HG03354 (cell line): ENCODE measurements at regions not wholly inside any gene's neighbourhood (a gene's known extent, or its start where the extent isn't known, plus 50 kb on each side); places are given as distances from the start of the nearest gene placed in this dataset.
"Not testable (repeated sequence)": the region's sequence is repeated elsewhere in the genome, so short reads cannot be mapped to it uniquely, and the experiment has no call there.

Experiments used
- ATAC-seq: cut with Tn5 transposase; IDR thresholded peaks from one replicate; pipeline ENCODE4 v1.9.1; 2021; ENCODE audit warnings: mild to moderate bottlenecking; ENCODE audit not compliant: unreplicated experiment, poor library complexity, severe bottlenecking

- no peak for ATAC-seq
These were observed 143.4 kb upstream of the ZNF608 start for GRCh38 chr5:124889850-124890249.

GRCh38 chr5:124890442-124890841 is 144.0 kb upstream of the ZNF608 start:
- not testable (repeated sequence) for ATAC-seq

GRCh38 chr5:124891179-124891578 is 144.7 kb upstream of the ZNF608 start:
- no peak for ATAC-seq

- ATAC-seq: no peak
These were observed 145.9 kb upstream of the ZNF608 start for GRCh38 chr5:124892185-124892848.

GRCh38 chr5:124894541-124894940 is 148.1 kb upstream of the ZNF608 start:
- ATAC-seq: no peak

GRCh38 chr5:124895236-124895635 is 148.8 kb upstream of the ZNF608 start:
- no peak for ATAC-seq

GRCh38 chr5:124901081-124901480 is 154.6 kb upstream of the ZNF608 start:
- ATAC-seq: no peak

GRCh38 chr5:124902097-124902821 is 155.8 kb upstream of the ZNF608 start:
- peak; percentile 99 for ATAC-seq

- ATAC-seq: no peak
These were observed 159.1 kb upstream of the ZNF608 start for GRCh38 chr5:124905256-124906130.

- ATAC-seq: no peak
These were observed 160.1 kb upstream of the ZNF608 start for GRCh38 chr5:124906339-124907097.

GRCh38 chr5:124907098-124907644 is 160.7 kb upstream of the ZNF608 start:
- no peak for ATAC-seq

GRCh38 chr5:124908581-124909451 is 162.4 kb upstream of the ZNF608 start:
- peak; percentile 80 for ATAC-seq

- ATAC-seq: no peak
These were observed 163.3 kb upstream of the ZNF608 start for GRCh38 chr5:124909734-124910133.

GRCh38 chr5:124910354-124911016 is 164.0 kb upstream of the ZNF608 start:
- no peak for ATAC-seq

GRCh38 chr5:124912638-124913328 is 166.3 kb upstream of the ZNF608 start:
- ATAC-seq: no peak

- ATAC-seq: no peak
These were observed 166.9 kb upstream of the ZNF608 start for GRCh38 chr5:124913329-124913653.

GRCh38 chr5:124916313-124916712 is 169.9 kb upstream of the ZNF608 start:
- ATAC-seq: not testable (repeated sequence)

GRCh38 chr5:124918618-124919017 is 172.2 kb upstream of the ZNF608 start:
- ATAC-seq: no peak
